ENCODE measurements at regions not wholly inside any gene's neighbourhood (a gene's known extent, or its start where the extent isn't known, plus 50 kb on each side); places are given as distances from the start of the nearest gene placed in this dataset.

- ChIA-PET POLR2A (no interaction called here), CTCF (no interaction called here)
- no peaks in the 10 kb centered on the region for H3K4me1 Mint-ChIP-seq
Observed at GRCh38 chr3:82079335-82079890, 318.0 kb upstream of the GBE1 start.

GRCh38 chr3:82078246-82078645 lies 316.8 kb upstream of the GBE1 start:
- Mint-ChIP-seq H3K4me1 (no peaks in the 10 kb centered on the region), H3K9me3 (no peaks in the 10 kb centered on the region), H3K36me3 (no peaks in the 10 kb centered on the region), H3K4me3 (no peak overlapping the region), H3K27me3 (no peaks in the 10 kb centered on the region), H3K27ac (no peak overlapping the region)
- CTCF ChIA-PET = no interaction called here
- DNase-seq (no peak), ATAC-seq (replicated peaks in 1 of 4) (no peak)
- Histone ChIP-seq H3K36me3 (ENCODE audit: control insufficient read depth in 2 of 2, extremely low read depth in 1 of 2, insufficient read depth in 1 of 2, low read length in 1 of 2) (no peaks in the 10 kb centered on the region), H3K9me3 (no peaks in the 10 kb centered on the region), H3K27me3 (replicated peaks in 1 of 2; ENCODE audit: control insufficient read depth in 2 of 2, extremely low read depth in 1 of 2, insufficient read depth in 2 of 2, low read length in 1 of 2) (no peaks in the 10 kb centered on the region), H3K4me1 (ENCODE audit: control insufficient read depth in 1 of 2, extremely low read depth in 1 of 2, insufficient read depth in 2 of 2, low read length in 2 of 2) (no peaks in the 10 kb centered on the region), H3K4me3 (ENCODE audit: control insufficient read depth in 1 of 2, extremely low read depth in 1 of 2, low read length in 1 of 2) (no peak overlapping the region), H3K27ac (ENCODE audit: low read length) (no peak overlapping the region)
- POLR2A ChIA-PET = no interaction called here
- WGBS (ENCODE audit: insufficient coverage) = 100% methylated on average over 1 of the region's 3 CpGs

More at GRCh38 chr3:82079335-82079890, 318.0 kb upstream of the GBE1 start:
- no peak for ATAC-seq (replicated peaks in 1 of 4)
- Histone ChIP-seq H3K36me3 (ENCODE audit: control insufficient read depth in 2 of 2, extremely low read depth in 1 of 2, insufficient read depth in 1 of 2, low read length in 1 of 2) (no peaks in the 10 kb centered on the region), H3K27me3 (replicated peaks in 1 of 2; ENCODE audit: control insufficient read depth in 2 of 2, extremely low read depth in 1 of 2, insufficient read depth in 2 of 2, low read length in 1 of 2) (no peaks in the 10 kb centered on the region), H3K27ac (ENCODE audit: low read length) (no peak overlapping the region), H3K4me3 (ENCODE audit: control insufficient read depth in 1 of 2, extremely low read depth in 1 of 2, low read length in 1 of 2) (no peak overlapping the region), H3K4me1 (ENCODE audit: control insufficient read depth in 1 of 2, extremely low read depth in 1 of 2, insufficient read depth in 2 of 2, low read length in 2 of 2) (no peaks in the 10 kb centered on the region), H3K9me3 (no peaks in the 10 kb centered on the region)
- H3K9me3 Mint-ChIP-seq = no peaks in the 10 kb centered on the region
- no peaks in the 10 kb centered on the region for H3K27me3 Mint-ChIP-seq
- no peak for DNase-seq
- H3K36me3 Mint-ChIP-seq = no peaks in the 10 kb centered on the region
- H3K4me3 Mint-ChIP-seq = no peak overlapping the region
- no CpG with 5 or more reads among the region's 5 CpGs for WGBS (ENCODE audit: insufficient coverage)
- H3K27ac Mint-ChIP-seq = no peak overlapping the region

DNA sequence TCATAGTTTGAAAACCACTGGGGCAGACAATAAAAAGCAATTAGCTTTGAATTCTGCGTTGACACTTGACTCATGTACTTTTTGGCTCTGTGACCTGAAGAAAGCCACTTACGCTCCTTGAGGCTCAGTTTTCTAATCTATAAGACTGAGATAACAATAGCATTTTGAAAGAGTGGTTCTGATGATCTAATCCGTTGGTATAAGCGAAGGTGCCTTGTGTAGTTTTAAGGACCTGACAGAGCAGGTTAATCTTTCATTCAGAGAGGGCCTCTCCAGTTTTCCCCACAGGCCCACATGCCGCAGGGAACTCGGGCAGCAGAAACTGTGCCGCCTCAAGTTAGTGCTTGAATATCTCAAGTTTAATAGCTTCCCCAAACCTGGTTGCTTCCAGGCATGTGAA lies 306.0 kb upstream of the GBE1 start:
- 94% methylated on average over 5 of the region's 7 CpGs for WGBS (ENCODE audit: insufficient coverage)
- Mint-ChIP-seq H3K9me3 (no peaks in the 10 kb centered on the region), H3K27me3 (no peaks in the 10 kb centered on the region), H3K4me3 (no peak overlapping the region), H3K4me1 (no peaks in the 10 kb centered on the region), H3K27ac (no peak overlapping the region), H3K36me3 (no peaks in the 10 kb centered on the region)
- DNase-seq = no peak
- ATAC-seq (replicated peaks in 1 of 4) = no peak
- ChIA-PET CTCF (no interaction called here), POLR2A (no interaction called here)
- Histone ChIP-seq H3K4me1 (ENCODE audit: control insufficient read depth in 1 of 2, extremely low read depth in 1 of 2, insufficient read depth in 2 of 2, low read length in 2 of 2) (no peaks in the 10 kb centered on the region), H3K27me3 (replicated peaks in 1 of 2; ENCODE audit: control insufficient read depth in 2 of 2, extremely low read depth in 1 of 2, insufficient read depth in 2 of 2, low read length in 1 of 2) (no peaks in the 10 kb centered on the region), H3K27ac (ENCODE audit: low read length) (no peak overlapping the region), H3K36me3 (ENCODE audit: control insufficient read depth in 2 of 2, extremely low read depth in 1 of 2, insufficient read depth in 1 of 2, low read length in 1 of 2) (no peaks in the 10 kb centered on the region), H3K4me3 (ENCODE audit: control insufficient read depth in 1 of 2, extremely low read depth in 1 of 2, low read length in 1 of 2) (no peak overlapping the region), H3K9me3 (no peaks in the 10 kb centered on the region)

GRCh38 chr3:82058809-82059208 lies 297.4 kb upstream of the GBE1 start:
- H3K4me1 Mint-ChIP-seq = no peaks in the 10 kb centered on the region
- H3K36me3 Mint-ChIP-seq = no peaks in the 10 kb centered on the region
- no peaks in the 10 kb centered on the region for H3K9me3 ChIP-seq
- no peaks in the 10 kb centered on the region for H3K27me3 ChIP-seq (replicated peaks in 1 of 2; ENCODE audit: control insufficient read depth in 2 of 2, extremely low read depth in 1 of 2, insufficient read depth in 2 of 2, low read length in 1 of 2)
- H3K27ac ChIP-seq (ENCODE audit: low read length) = no peak overlapping the region
- H3K4me3 ChIP-seq (ENCODE audit: control insufficient read depth in 1 of 2, extremely low read depth in 1 of 2, low read length in 1 of 2) = no peak overlapping the region
- H3K36me3 ChIP-seq (ENCODE audit: control insufficient read depth in 2 of 2, extremely low read depth in 1 of 2, insufficient read depth in 1 of 2, low read length in 1 of 2) = no peaks in the 10 kb centered on the region
- H3K4me3 Mint-ChIP-seq = no peak overlapping the region
- 75% methylated on average over 8 of the region's 8 CpGs for WGBS (ENCODE audit: insufficient coverage)
- ATAC-seq (replicated peaks in 1 of 4) = no peak
- ChIA-PET CTCF (no interaction called here), POLR2A (no interaction called here)
- H3K27ac Mint-ChIP-seq = no peak overlapping the region
- no peaks in the 10 kb centered on the region for H3K27me3 Mint-ChIP-seq
- DNase-seq = no peak
- H3K9me3 Mint-ChIP-seq = no peaks in the 10 kb centered on the region
- H3K4me1 ChIP-seq (ENCODE audit: control insufficient read depth in 1 of 2, extremely low read depth in 1 of 2, insufficient read depth in 2 of 2, low read length in 2 of 2) = no peaks in the 10 kb centered on the region

GRCh38 chr3:82055792-82056191 lies 294.3 kb upstream of the GBE1 start:
- Histone ChIP-seq H3K9me3 (no peaks in the 10 kb centered on the region), H3K4me1 (ENCODE audit: control insufficient read depth in 1 of 2, extremely low read depth in 1 of 2, insufficient read depth in 2 of 2, low read length in 2 of 2) (no peaks in the 10 kb centered on the region), H3K27ac (ENCODE audit: low read length) (no peak overlapping the region), H3K36me3 (ENCODE audit: control insufficient read depth in 2 of 2, extremely low read depth in 1 of 2, insufficient read depth in 1 of 2, low read length in 1 of 2) (no peaks in the 10 kb centered on the region), H3K4me3 (ENCODE audit: control insufficient read depth in 1 of 2, extremely low read depth in 1 of 2, low read length in 1 of 2) (no peak overlapping the region), H3K27me3 (replicated peaks in 1 of 2; ENCODE audit: control insufficient read depth in 2 of 2, extremely low read depth in 1 of 2, insufficient read depth in 2 of 2, low read length in 1 of 2) (no peaks in the 10 kb centered on the region)
- ChIA-PET POLR2A (no interaction called here), CTCF (no interaction called here)
- Mint-ChIP-seq H3K27ac (no peak overlapping the region), H3K4me1 (no peaks in the 10 kb centered on the region), H3K4me3 (no peak overlapping the region), H3K9me3 (no peaks in the 10 kb centered on the region), H3K27me3 (no peaks in the 10 kb centered on the region), H3K36me3 (no peaks in the 10 kb centered on the region)
- 45% methylated on average over 2 of the region's 3 CpGs for WGBS (ENCODE audit: insufficient coverage)
- DNase-seq (no peak), ATAC-seq (replicated peaks in 1 of 4) (no peak)

DNA sequence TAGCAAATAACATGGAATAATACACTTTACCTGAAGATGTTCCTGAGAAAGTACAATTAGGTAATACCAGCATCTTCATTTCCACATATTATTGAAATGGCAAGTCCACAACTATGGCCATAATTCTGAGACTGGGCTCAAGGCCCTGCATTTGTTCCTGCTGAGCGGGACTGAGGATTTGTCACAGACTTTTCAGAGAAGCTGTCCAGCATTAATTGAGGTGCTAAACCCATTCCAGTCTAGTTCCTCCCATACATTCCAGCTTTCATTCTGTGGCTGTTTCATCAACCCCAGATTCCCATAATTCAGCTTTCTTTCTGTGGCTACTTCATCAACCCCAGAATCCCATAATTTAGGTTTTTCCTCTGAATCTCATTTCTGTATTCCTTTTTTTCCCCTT lies 293.4 kb upstream of the GBE1 start:
- Mint-ChIP-seq H3K9me3 (no peaks in the 10 kb centered on the region), H3K27me3 (no peaks in the 10 kb centered on the region)

GRCh38 chr3:82053236-82053635 lies 291.8 kb upstream of the GBE1 start:
- H3K9me3 Mint-ChIP-seq = peaks cover 0 to 4% (median 0%) of the 10 kb centered on the region in 3 donors
- ATAC-seq (replicated peaks in 1 of 4) = no peak
- no peak for DNase-seq
- Histone ChIP-seq H3K36me3 (ENCODE audit: control insufficient read depth in 2 of 2, extremely low read depth in 1 of 2, insufficient read depth in 1 of 2, low read length in 1 of 2) (no peaks in the 10 kb centered on the region), H3K4me3 (ENCODE audit: control insufficient read depth in 1 of 2, extremely low read depth in 1 of 2, low read length in 1 of 2) (no peak overlapping the region), H3K9me3 (no peaks in the 10 kb centered on the region), H3K27ac (ENCODE audit: low read length) (no peak overlapping the region), H3K27me3 (replicated peaks in 1 of 2; ENCODE audit: control insufficient read depth in 2 of 2, extremely low read depth in 1 of 2, insufficient read depth in 2 of 2, low read length in 1 of 2) (no peaks in the 10 kb centered on the region), H3K4me1 (ENCODE audit: control insufficient read depth in 1 of 2, extremely low read depth in 1 of 2, insufficient read depth in 2 of 2, low read length in 2 of 2) (no peaks in the 10 kb centered on the region)
- no peak overlapping the region for H3K27ac Mint-ChIP-seq
- H3K4me3 Mint-ChIP-seq = no peak overlapping the region
- WGBS (ENCODE audit: insufficient coverage) = no CpG with 5 or more reads among the region's 1 CpG
- POLR2A ChIA-PET = no interaction called here
- H3K36me3 Mint-ChIP-seq = no peaks in the 10 kb centered on the region
- H3K27me3 Mint-ChIP-seq = no peaks in the 10 kb centered on the region
- CTCF ChIA-PET = interaction anchor here in 1 of 2 donors (0.6 kb wide), 1 partner anchor 119 kb away, joined by 6 read pairs; no protein-coding TSS in a partner anchor
- no peaks in the 10 kb centered on the region for H3K4me1 Mint-ChIP-seq

More for the DNA sequence above, 293.4 kb upstream of the GBE1 start:
- Mint-ChIP-seq H3K27ac (no peak overlapping the region), H3K4me3 (no peak overlapping the region), H3K4me1 (no peaks in the 10 kb centered on the region), H3K36me3 (no peaks in the 10 kb centered on the region)
- WGBS (ENCODE audit: insufficient coverage) = 88% methylated on average over 1 of the region's 1 CpG
- ChIA-PET POLR2A (no interaction called here), CTCF (no interaction called here)
- no peak for DNase-seq
- Histone ChIP-seq H3K4me1 (ENCODE audit: control insufficient read depth in 1 of 2, extremely low read depth in 1 of 2, insufficient read depth in 2 of 2, low read length in 2 of 2) (no peaks in the 10 kb centered on the region), H3K27ac (ENCODE audit: low read length) (no peak overlapping the region), H3K4me3 (ENCODE audit: control insufficient read depth in 1 of 2, extremely low read depth in 1 of 2, low read length in 1 of 2) (no peak overlapping the region), H3K36me3 (ENCODE audit: control insufficient read depth in 2 of 2, extremely low read depth in 1 of 2, insufficient read depth in 1 of 2, low read length in 1 of 2) (no peaks in the 10 kb centered on the region), H3K9me3 (no peaks in the 10 kb centered on the region), H3K27me3 (replicated peaks in 1 of 2; ENCODE audit: control insufficient read depth in 2 of 2, extremely low read depth in 1 of 2, insufficient read depth in 2 of 2, low read length in 1 of 2) (no peaks in the 10 kb centered on the region)
- no peak for ATAC-seq (replicated peaks in 1 of 4)
